Progenitor cell of endocrine pancreas (in vitro differentiated cells): ENCODE measurements at regions not wholly inside any gene's neighbourhood (a gene's known extent, or its start where the extent isn't known, plus 50 kb on each side); places are given as distances from the start of the nearest gene placed in this dataset.

ENCODE experiments used
- DNase-seq: peaks from one replicate; pipeline ENCODE4 v3.0.0; 2021; ENCODE audit warnings: low spot score; ENCODE audit not compliant: unreplicated experiment
- H3K27ac Mint-ChIP-seq: 2 replicates; pipeline ENCODE4 v1.8.0; 2021; ENCODE audit warnings: mild to moderate bottlenecking, moderate library complexity, mixed read lengths
- H3K27me3 Mint-ChIP-seq: 2 replicates; pipeline ENCODE4 v1.8.0; 2021; ENCODE audit warnings: mixed read lengths
- H3K36me3 Mint-ChIP-seq: 2 replicates; pipeline ENCODE4 v1.8.0; 2022; ENCODE audit warnings: mixed read lengths; ENCODE audit not compliant: insufficient read depth
- H3K4me1 Mint-ChIP-seq: 2 replicates; pipeline ENCODE4 v1.8.0; 2021; ENCODE audit warnings: low read depth, mixed read lengths
- H3K4me3 Mint-ChIP-seq: 2 replicates; pipeline ENCODE4 v1.8.0; 2021; ENCODE audit warnings: low read depth, mild to moderate bottlenecking, moderate library complexity, mixed read lengths
- H3K9me3 Mint-ChIP-seq: 2 replicates; pipeline ENCODE4 v1.8.0; 2021; ENCODE audit warnings: low read depth, mixed read lengths
- TF ChIP-seq, protein P1 (sequence below): fragments of 200-600 bp; sonication (generic); IDR thresholded peaks from one replicate; pipeline ENCODE4 v1.5.0; 2021; ENCODE audit warnings: antibody characterized with exemption, mild to moderate bottlenecking; ENCODE audit not compliant: unreplicated experiment

DNA sequence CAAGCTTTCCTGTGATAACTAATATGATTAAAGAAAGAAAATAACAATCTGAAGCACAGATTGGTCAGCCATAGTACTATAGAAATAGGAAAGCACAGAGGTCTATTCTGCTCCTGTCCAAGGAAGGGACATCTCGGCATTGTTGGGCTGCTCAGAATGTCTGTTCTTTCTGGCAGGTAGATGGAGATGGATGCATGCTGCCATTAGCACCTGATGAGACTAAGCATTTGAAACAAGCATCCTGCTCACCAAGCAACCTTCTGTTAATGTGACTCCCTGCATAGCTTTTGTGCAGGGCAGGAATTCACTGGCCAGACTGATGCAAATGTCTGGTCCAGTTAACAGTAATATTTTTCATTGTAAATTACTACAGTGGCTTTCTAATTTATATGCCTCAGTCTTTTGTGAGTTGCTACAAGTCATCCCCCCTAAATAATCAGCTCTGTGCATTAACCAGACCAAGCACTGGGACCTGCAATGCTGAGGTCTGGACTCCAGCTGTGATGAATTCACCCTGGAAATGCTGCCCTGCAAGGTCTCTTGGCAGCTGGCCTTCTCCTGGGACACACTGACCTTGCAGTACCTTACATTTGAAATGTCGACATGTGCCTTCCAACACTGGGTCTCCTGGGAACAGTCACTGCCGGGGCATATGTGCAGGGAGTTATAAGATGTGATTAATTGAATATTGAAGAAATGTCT, 1123.7 kb downstream of the IGSF11 start:
- TF ChIP-seq, protein P1, sequence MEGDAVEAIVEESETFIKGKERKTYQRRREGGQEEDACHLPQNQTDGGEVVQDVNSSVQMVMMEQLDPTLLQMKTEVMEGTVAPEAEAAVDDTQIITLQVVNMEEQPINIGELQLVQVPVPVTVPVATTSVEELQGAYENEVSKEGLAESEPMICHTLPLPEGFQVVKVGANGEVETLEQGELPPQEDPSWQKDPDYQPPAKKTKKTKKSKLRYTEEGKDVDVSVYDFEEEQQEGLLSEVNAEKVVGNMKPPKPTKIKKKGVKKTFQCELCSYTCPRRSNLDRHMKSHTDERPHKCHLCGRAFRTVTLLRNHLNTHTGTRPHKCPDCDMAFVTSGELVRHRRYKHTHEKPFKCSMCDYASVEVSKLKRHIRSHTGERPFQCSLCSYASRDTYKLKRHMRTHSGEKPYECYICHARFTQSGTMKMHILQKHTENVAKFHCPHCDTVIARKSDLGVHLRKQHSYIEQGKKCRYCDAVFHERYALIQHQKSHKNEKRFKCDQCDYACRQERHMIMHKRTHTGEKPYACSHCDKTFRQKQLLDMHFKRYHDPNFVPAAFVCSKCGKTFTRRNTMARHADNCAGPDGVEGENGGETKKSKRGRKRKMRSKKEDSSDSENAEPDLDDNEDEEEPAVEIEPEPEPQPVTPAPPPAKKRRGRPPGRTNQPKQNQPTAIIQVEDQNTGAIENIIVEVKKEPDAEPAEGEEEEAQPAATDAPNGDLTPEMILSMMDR, result no peak
- Mint-ChIP-seq H3K4me1 (no peaks in the 10 kb centered on the region), H3K27me3 (no peaks in the 10 kb centered on the region), H3K9me3 (no peaks in the 10 kb centered on the region), H3K4me3 (no peak overlapping the region), H3K36me3 (no peaks in the 10 kb centered on the region), H3K27ac (no peak overlapping the region)
- DNase-seq, result no peak

DNA sequence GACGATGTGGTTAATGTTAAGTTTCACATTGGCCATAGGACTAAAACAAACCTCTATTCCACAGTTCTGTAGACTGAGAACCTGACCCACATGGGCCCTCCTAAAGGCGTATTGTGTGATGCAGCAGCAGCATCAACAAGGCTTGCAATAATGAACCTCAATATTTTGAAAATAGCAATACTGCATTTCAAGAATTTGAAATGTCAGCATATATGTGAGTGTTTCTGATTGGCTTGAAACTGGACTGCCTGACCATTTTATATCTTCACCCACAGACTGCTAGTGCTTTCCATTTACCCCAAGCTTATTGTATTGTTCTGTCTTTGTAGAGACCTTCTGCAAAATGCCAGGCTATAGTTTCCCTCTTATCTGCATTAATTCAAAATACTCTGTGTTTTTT, 1122.3 kb downstream of the IGSF11 start:
- no peak for DNase-seq
- Mint-ChIP-seq H3K4me3 (no peak overlapping the region), H3K27ac (no peak overlapping the region), H3K27me3 (no peaks in the 10 kb centered on the region), H3K36me3 (no peaks in the 10 kb centered on the region), H3K4me1 (no peaks in the 10 kb centered on the region), H3K9me3 (no peaks in the 10 kb centered on the region)
- TF ChIP-seq, protein P1, result no peak

DNA sequence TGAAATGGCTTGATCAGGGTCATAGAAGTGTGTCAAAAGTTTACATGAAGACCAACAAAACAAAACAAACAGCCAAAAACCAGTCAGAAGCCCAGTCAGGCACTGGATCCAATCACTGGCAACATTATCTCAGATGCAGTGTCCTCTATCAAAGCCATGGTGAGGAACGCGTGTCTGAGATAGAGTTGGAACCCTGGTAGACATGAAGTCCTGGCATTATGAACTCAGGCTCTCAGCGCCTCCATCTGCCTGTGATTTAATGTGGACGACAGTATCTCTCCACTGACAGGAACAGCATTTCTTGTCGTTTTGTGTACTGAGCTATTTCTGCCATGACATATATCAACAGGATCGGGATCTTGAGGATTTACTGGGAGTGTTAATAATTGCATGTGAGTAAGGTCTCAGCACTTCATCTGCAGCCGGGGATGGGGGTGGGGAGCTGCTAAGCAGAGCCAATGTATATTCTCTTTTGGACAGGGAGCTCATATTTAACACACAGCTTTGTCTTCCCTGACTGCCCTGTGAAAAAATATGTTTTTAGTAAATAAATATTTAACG, 1120.0 kb downstream of the IGSF11 start:
- Mint-ChIP-seq H3K4me3 (no peak overlapping the region), H3K27me3 (no peaks in the 10 kb centered on the region), H3K9me3 (no peaks in the 10 kb centered on the region), H3K36me3 (no peaks in the 10 kb centered on the region), H3K27ac (no peak overlapping the region), H3K4me1 (peaks cover under 1% of the 10 kb centered on the region)
- TF ChIP-seq, protein P1, result no peak
- DNase-seq, result no peak

DNA sequence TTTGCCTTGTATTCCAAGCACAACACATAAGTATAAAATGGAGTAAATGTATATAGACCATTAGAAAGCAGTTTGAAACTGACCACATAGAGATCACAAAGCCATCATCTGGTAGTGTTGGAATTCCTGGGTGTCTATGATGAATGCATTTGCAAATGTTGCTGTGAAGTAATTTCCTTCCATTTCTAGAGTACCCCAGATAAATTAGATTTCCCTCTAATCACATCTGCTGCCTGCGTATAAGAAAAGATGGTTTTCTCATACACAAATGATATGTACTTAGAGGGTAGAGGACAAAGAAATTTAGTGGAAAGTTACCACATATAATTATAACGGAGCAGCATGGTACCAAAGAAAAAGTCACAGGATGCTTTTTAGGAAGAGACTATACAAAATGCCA, 1117.8 kb downstream of the IGSF11 start:
- Mint-ChIP-seq H3K9me3 (no peaks in the 10 kb centered on the region), H3K4me1 (peaks cover 1% of the 10 kb centered on the region), H3K4me3 (no peak overlapping the region), H3K36me3 (no peaks in the 10 kb centered on the region), H3K27me3 (no peaks in the 10 kb centered on the region), H3K27ac (no peak overlapping the region)
- TF ChIP-seq, protein P1, result no peak
- DNase-seq, result no peak

GRCh38 chr3:117919621-117920020, 1115.0 kb downstream of the IGSF11 start:
- H3K4me1 Mint-ChIP-seq, result peaks cover 5% of the 10 kb centered on the region
- H3K36me3 Mint-ChIP-seq, result no peaks in the 10 kb centered on the region
- H3K27ac Mint-ChIP-seq, result no peak overlapping the region
- no peak overlapping the region for H3K4me3 Mint-ChIP-seq
- H3K27me3 Mint-ChIP-seq, result no peaks in the 10 kb centered on the region
- no peak for DNase-seq
- TF ChIP-seq, protein P1, result no peak
- H3K9me3 Mint-ChIP-seq, result no peaks in the 10 kb centered on the region
